Activated CD4-positive, alpha-beta T cell treated with anti-CD3 and anti-CD28 coated beads, Interleukin-2, amount 10 ng/mL, durations not matched to agents 24 days and 14 days (primary cell): ENCODE measurements at regions not wholly inside any gene's neighbourhood (a gene's known extent, or its start where the extent isn't known, plus 50 kb on each side); places are given as distances from the start of the nearest gene placed in this dataset.
"Not testable (repeated sequence)": the region's sequence is repeated elsewhere in the genome, so short reads cannot be mapped to it uniquely, and the experiment has no call there.

Source experiments
- DNase-seq: peaks from one replicate; pipeline ENCODE4 v3.0.0; 2022
- H3K27ac Mint-ChIP-seq: one replicate; pipeline ENCODE4 v1.8.0; 2022; ENCODE audit warnings: mild to moderate bottlenecking, mixed read lengths
- H3K27me3 Mint-ChIP-seq: one replicate; pipeline ENCODE4 v1.8.0; 2022; ENCODE audit warnings: mixed read lengths
- H3K36me3 Mint-ChIP-seq: one replicate; pipeline ENCODE4 v1.8.0; 2022; ENCODE audit warnings: low read depth, mild to moderate bottlenecking, mixed read lengths
- H3K4me1 Mint-ChIP-seq: one replicate; pipeline ENCODE4 v1.8.0; 2021; ENCODE audit warnings: mixed read lengths
- H3K4me3 Mint-ChIP-seq: one replicate; pipeline ENCODE4 v1.8.0; 2022; ENCODE audit warnings: mild to moderate bottlenecking, moderate library complexity, mixed read lengths
- H3K9me3 Mint-ChIP-seq: one replicate; pipeline ENCODE4 v1.8.0; 2021; ENCODE audit warnings: mixed read lengths
- intact Hi-C: fragments of 100-400 bp; cut with micrococcal nuclease; formaldehyde crosslinking; loops from one replicate; pipeline ENCODE4 v1.15.1; 2023

- no peaks in the 10 kb centered on the region for H3K4me1 Mint-ChIP-seq
- peaks cover 1% of the 10 kb centered on the region for H3K27me3 Mint-ChIP-seq
- H3K27ac Mint-ChIP-seq: no peak overlapping the region
- no peaks in the 10 kb centered on the region for H3K36me3 Mint-ChIP-seq
- no peak for DNase-seq
- no peaks in the 10 kb centered on the region for H3K9me3 Mint-ChIP-seq
- no peak overlapping the region for H3K4me3 Mint-ChIP-seq
- intact Hi-C loops: no loop called here
Observed at GRCh38 chr7:7014827-7015595, 167.3 kb upstream of the C1GALT1 start.

- Mint-ChIP-seq H3K36me3 (no peaks in the 10 kb centered on the region), H3K27me3 (peaks cover 1% of the 10 kb centered on the region), H3K4me3 (no peak overlapping the region), H3K27ac (no peak overlapping the region), H3K4me1 (no peaks in the 10 kb centered on the region), H3K9me3 (no peaks in the 10 kb centered on the region)
- intact Hi-C loops: no loop called here
- DNase-seq: no peak
Observed at GRCh38 chr7:7017707-7018280, 164.6 kb upstream of the C1GALT1 start.

- H3K27me3 Mint-ChIP-seq: peaks cover 1% of the 10 kb centered on the region
- no peak overlapping the region for H3K27ac Mint-ChIP-seq
- H3K9me3 Mint-ChIP-seq: no peaks in the 10 kb centered on the region
- H3K36me3 Mint-ChIP-seq: no peaks in the 10 kb centered on the region
- intact Hi-C loops: no loop called here
- no peak for DNase-seq
- H3K4me1 Mint-ChIP-seq: no peaks in the 10 kb centered on the region
- H3K4me3 Mint-ChIP-seq: no peak overlapping the region
Observed at GRCh38 chr7:7018290-7018689, 164.1 kb upstream of the C1GALT1 start.

- Mint-ChIP-seq H3K9me3 (no peaks in the 10 kb centered on the region), H3K27ac (no peak overlapping the region), H3K4me3 (no peak overlapping the region), H3K27me3 (peaks cover 5% of the 10 kb centered on the region), H3K4me1 (no peaks in the 10 kb centered on the region), H3K36me3 (no peaks in the 10 kb centered on the region)
- intact Hi-C loops: no loop called here
- DNase-seq: no peak
Observed at GRCh38 chr7:7032221-7032620, 150.1 kb upstream of the C1GALT1 start.

- intact Hi-C loops: no loop called here
- no peaks in the 10 kb centered on the region for H3K4me1 Mint-ChIP-seq
- no peak for DNase-seq
- H3K27me3 Mint-ChIP-seq: peaks cover 2% of the 10 kb centered on the region
- H3K27ac Mint-ChIP-seq: no peak overlapping the region
- no peaks in the 10 kb centered on the region for H3K36me3 Mint-ChIP-seq
- no peaks in the 10 kb centered on the region for H3K9me3 Mint-ChIP-seq
- no peak overlapping the region for H3K4me3 Mint-ChIP-seq
Observed at GRCh38 chr7:7035851-7036250, 146.5 kb upstream of the C1GALT1 start.

GRCh38 chr7:7042286-7042893 lies 140.0 kb upstream of the C1GALT1 start:
- H3K36me3 Mint-ChIP-seq, H3K4me3 Mint-ChIP-seq, intact Hi-C loops, H3K27me3 Mint-ChIP-seq, DNase-seq, H3K27ac Mint-ChIP-seq, H3K4me1 Mint-ChIP-seq, H3K9me3 Mint-ChIP-seq: not testable (repeated sequence)

DNA sequence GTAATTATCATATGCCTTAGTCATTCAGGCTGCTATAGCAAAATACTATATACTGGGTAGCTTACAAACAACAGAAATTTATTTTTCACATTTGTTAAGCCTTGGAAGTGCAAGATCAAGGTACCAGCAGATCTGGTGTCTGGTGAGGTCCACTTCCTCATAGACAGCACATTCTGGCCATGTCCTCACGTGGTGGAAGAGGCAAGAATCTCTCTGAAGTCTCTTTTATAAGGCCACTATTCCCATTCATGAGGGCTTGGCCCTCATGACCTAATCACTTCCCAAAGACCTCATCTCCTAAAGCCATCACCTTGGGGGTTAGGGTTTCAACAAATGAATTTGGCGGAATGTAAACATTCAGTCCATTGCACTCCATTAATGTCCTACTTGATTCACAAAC lies 137.5 kb upstream of the C1GALT1 start:
- no peak for DNase-seq
- intact Hi-C loops: no loop called here
- Mint-ChIP-seq H3K27ac (no peak overlapping the region), H3K36me3 (no peaks in the 10 kb centered on the region), H3K4me3 (no peak overlapping the region), H3K9me3 (no peaks in the 10 kb centered on the region), H3K27me3 (no peaks in the 10 kb centered on the region), H3K4me1 (no peaks in the 10 kb centered on the region)

GRCh38 chr7:7048213-7048612 lies 134.1 kb upstream of the C1GALT1 start:
- intact Hi-C loops: no loop called here
- no peaks in the 10 kb centered on the region for H3K9me3 Mint-ChIP-seq
- no peaks in the 10 kb centered on the region for H3K4me1 Mint-ChIP-seq
- no peak overlapping the region for H3K4me3 Mint-ChIP-seq
- DNase-seq: no peak
- H3K27me3 Mint-ChIP-seq: no peaks in the 10 kb centered on the region
- H3K36me3 Mint-ChIP-seq: no peaks in the 10 kb centered on the region
- H3K27ac Mint-ChIP-seq: no peak overlapping the region

DNA sequence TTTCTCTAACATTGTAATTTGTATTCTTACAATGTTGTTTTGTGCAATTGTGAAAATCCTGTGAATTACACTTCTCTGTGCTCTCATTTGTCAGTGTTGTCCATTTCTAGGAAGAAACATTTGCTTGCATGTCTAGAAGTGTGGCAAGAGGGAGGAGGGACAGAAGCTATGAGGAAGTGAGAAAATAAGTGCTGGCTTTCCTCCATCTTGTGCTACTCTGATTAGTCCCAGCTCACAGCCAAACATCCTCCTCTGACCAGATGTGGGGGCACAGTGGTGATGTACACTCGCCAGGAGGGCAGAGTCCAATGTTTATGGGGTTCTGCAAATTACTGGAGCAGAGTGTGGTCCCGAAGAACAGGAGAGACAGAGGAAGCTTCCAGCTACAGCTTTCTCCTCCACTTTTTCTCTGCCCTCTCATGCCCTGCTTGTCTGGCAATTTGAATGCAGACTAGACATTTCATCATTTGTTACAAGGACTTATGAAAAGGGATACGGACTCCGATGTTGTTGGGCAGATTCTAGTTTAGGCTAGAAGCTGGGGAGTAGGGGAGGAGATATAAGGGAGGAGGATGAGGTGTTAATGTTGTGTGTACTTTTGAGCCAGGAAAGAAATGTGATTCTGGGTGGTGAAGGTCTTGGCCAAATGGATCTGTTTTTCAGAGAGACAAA lies 131.0 kb upstream of the C1GALT1 start:
- intact Hi-C loops: no loop called here

GRCh38 chr7:7054252-7054830 lies 128.0 kb upstream of the C1GALT1 start:
- Mint-ChIP-seq H3K9me3 (no peaks in the 10 kb centered on the region), H3K36me3 (no peaks in the 10 kb centered on the region), H3K27me3 (no peaks in the 10 kb centered on the region), H3K4me3 (no peak overlapping the region), H3K27ac (no peak overlapping the region), H3K4me1 (no peaks in the 10 kb centered on the region)
- DNase-seq: no peak
- intact Hi-C loops: no loop called here

More for the DNA sequence above, 131.0 kb upstream of the C1GALT1 start:
- no peaks in the 10 kb centered on the region for H3K27me3 Mint-ChIP-seq
- no peak overlapping the region for H3K4me3 Mint-ChIP-seq
- H3K27ac Mint-ChIP-seq: no peak overlapping the region
- H3K4me1 Mint-ChIP-seq: no peaks in the 10 kb centered on the region
- H3K9me3 Mint-ChIP-seq: no peaks in the 10 kb centered on the region
- no peaks in the 10 kb centered on the region for H3K36me3 Mint-ChIP-seq
- no peak for DNase-seq

DNA sequence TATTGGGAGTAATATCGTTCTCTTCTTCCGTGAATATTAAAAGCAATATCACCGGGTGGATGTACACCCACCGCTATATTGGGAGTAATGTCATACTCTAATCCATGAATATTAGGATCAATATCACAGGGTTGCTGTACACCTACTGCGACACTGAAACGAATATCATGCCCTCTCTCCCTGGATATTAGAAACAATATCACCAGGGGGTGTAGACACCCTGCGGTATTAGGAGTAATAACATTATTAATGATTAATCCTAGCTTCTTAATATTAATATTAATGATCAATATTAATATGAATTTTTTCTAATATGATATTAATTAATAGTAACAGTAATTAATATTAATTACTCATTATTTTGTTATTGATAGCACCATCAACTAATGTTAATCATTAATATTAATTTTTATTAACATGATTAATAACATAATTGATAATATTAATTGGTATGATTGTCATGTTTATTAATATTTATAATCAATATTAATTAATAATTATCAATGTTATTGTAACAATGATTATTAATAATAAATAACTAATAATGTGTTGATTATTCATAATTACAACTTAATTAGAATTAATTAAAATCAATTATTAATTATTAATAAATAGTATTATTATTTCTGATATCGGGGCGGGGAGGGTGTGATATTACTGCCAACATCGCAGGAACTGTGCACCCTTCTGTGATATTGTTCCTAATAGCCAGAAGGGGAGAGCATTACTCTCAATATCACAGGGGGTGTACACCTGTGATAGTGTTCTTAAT lies 121.3 kb upstream of the C1GALT1 start:
- no peaks in the 10 kb centered on the region for H3K27me3 Mint-ChIP-seq
- H3K9me3 Mint-ChIP-seq: no peaks in the 10 kb centered on the region

GRCh38 chr7:7077945-7078344 lies 104.4 kb upstream of the C1GALT1 start:
- no peak for DNase-seq
- intact Hi-C loops: no loop called here
- Mint-ChIP-seq H3K27me3 (peaks cover 2% of the 10 kb centered on the region), H3K4me1 (no peaks in the 10 kb centered on the region), H3K27ac (no peak overlapping the region), H3K36me3 (no peaks in the 10 kb centered on the region), H3K9me3 (no peaks in the 10 kb centered on the region), H3K4me3 (no peak overlapping the region)

More for the DNA sequence above, 121.3 kb upstream of the C1GALT1 start:
- no peaks in the 10 kb centered on the region for H3K36me3 Mint-ChIP-seq
- DNase-seq: no peak
- no peak overlapping the region for H3K4me3 Mint-ChIP-seq
- intact Hi-C loops: no loop called here
- no peaks in the 10 kb centered on the region for H3K4me1 Mint-ChIP-seq
- no peak overlapping the region for H3K27ac Mint-ChIP-seq

DNA sequence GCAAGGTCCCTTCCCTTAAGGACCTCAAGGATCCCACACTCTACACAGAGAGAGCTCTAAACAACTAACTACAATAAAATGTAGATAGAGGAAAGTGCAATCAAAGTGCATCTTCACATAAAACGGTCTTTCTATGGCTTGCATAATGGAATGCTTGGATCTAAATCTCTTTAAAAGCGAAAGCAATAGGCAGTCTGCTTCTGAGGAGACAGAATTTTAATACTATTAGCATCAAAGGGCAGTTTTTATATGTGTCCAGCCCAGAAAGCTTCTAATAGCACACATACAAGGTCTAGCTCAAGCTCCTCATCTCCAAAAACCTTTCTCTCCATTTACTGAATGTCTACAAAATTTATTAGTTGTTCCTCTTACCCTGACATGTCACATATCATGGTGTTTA lies 101.5 kb upstream of the C1GALT1 start:
- Mint-ChIP-seq H3K36me3 (no peaks in the 10 kb centered on the region), H3K27me3 (peaks cover 4% of the 10 kb centered on the region), H3K4me1 (no peaks in the 10 kb centered on the region)

More for the DNA sequence above, 101.5 kb upstream of the C1GALT1 start:
- Mint-ChIP-seq H3K4me3 (no peak overlapping the region), H3K27ac (no peak overlapping the region), H3K9me3 (peaks cover under 1% of the 10 kb centered on the region)
- DNase-seq: no peak
- intact Hi-C loops: no loop called here
